WTC11 (cell line): ENCODE measurements at regions not wholly inside any gene's neighbourhood (a gene's known extent, or its start where the extent isn't known, plus 50 kb on each side); places are given as distances from the start of the nearest gene placed in this dataset.

Source experiments
- ATAC-seq: fragments of 200-7000 bp; cut with Tn5 transposase; 2 replicates; pipeline ENCODE4 v1.10.0; 2021; ENCODE audit warnings: mild to moderate bottlenecking, moderate library complexity
- CTCF ChIA-PET: fragments of 300-600 bp; sonication (Branson Sonifier 250); formaldehyde crosslinking; loops from one replicate; lab custom pipeline; 2021; ENCODE audit warnings: antibody characterized with exemption; lab: Charles Lee
- POLR2A ChIA-PET: fragments of 350-600 bp; sonication (Branson Sonifier 250); formaldehyde crosslinking; loops from one replicate; lab custom pipeline; 2021; ENCODE audit warnings: antibody characterized with exemption; lab: Charles Lee
- DNase-seq: peaks from one replicate; pipeline ENCODE4 v3.0.0; 2021; ENCODE audit warnings: low spot score
- H3K27ac Mint-ChIP-seq: 2 replicates; pipeline ENCODE4 v1.8.0; 2021; ENCODE audit warnings: mixed read lengths
- H3K27me3 Mint-ChIP-seq: 2 replicates; pipeline ENCODE4 v1.8.0; 2021; ENCODE audit warnings: low read depth, mild to moderate bottlenecking, moderate library complexity, mixed read lengths
- H3K36me3 Mint-ChIP-seq: 2 replicates; pipeline ENCODE4 v1.8.0; 2021; ENCODE audit warnings: mixed read lengths
- H3K4me1 Mint-ChIP-seq: 2 replicates; pipeline ENCODE4 v1.8.0; 2022; ENCODE audit warnings: mixed read lengths
- H3K4me3 Mint-ChIP-seq: 2 replicates; pipeline ENCODE4 v1.8.0; 2021; ENCODE audit warnings: mild to moderate bottlenecking, moderate library complexity, mixed read lengths
- H3K9me3 Mint-ChIP-seq: 2 replicates; pipeline ENCODE4 v1.8.0; 2021; ENCODE audit warnings: mixed read lengths
- AFF4 ChIP-seq: sonication (generic); formaldehyde crosslinking; IDR thresholded peaks from 2 replicates; pipeline ENCODE4 v1.8.1; 2023; ENCODE audit warnings: mild to moderate bottlenecking, missing genetic modification reagents, borderline replicate concordance
- ATF2 ChIP-seq: sonication (generic); formaldehyde crosslinking; IDR thresholded peaks from 2 replicates; pipeline ENCODE4 v1.8.1; 2022; ENCODE audit warnings: low read depth, missing genetic modification reagents, borderline replicate concordance
- ATF3 ChIP-seq: sonication (generic); formaldehyde crosslinking; conservative IDR thresholded peaks from 2 replicates; pipeline ENCODE4 v1.8.1; 2022; ENCODE audit warnings: mild to moderate bottlenecking, missing genetic modification reagents
- ATF6 ChIP-seq: sonication (generic); formaldehyde crosslinking; IDR thresholded peaks from 2 replicates; pipeline ENCODE4 v1.8.1; 2023; ENCODE audit warnings: mild to moderate bottlenecking, missing genetic modification reagents
- CREM ChIP-seq: sonication (generic); formaldehyde crosslinking; IDR thresholded peaks from 2 replicates; pipeline ENCODE4 v1.8.1; 2022; ENCODE audit warnings: mild to moderate bottlenecking, missing genetic modification reagents, moderate library complexity
- EMX1 ChIP-seq: fragments of 250-450 bp; sonication (Bioruptor Pico); IDR thresholded peaks from 2 replicates; pipeline ENCODE4 v1.8.0; 2021; ENCODE audit warnings: mild to moderate bottlenecking
- FOXK1 ChIP-seq: sonication (generic); formaldehyde crosslinking; IDR thresholded peaks from 2 replicates; pipeline ENCODE4 v1.8.0; 2022; ENCODE audit warnings: mild to moderate bottlenecking, moderate library complexity, missing genetic modification reagents
- FOXP1 ChIP-seq: sonication (generic); formaldehyde crosslinking; IDR thresholded peaks from 2 replicates; pipeline ENCODE4 v1.8.0; 2022; ENCODE audit warnings: missing genetic modification reagents, mild to moderate bottlenecking, moderate library complexity, borderline replicate concordance
- GABPB1 ChIP-seq: sonication (generic); formaldehyde crosslinking; IDR thresholded peaks from 2 replicates; pipeline ENCODE4 v1.8.1; 2023; ENCODE audit warnings: mild to moderate bottlenecking, missing genetic modification reagents
- NFE2L1 ChIP-seq: sonication (generic); formaldehyde crosslinking; IDR thresholded peaks from 2 replicates; pipeline ENCODE4 v1.8.1; 2023; ENCODE audit warnings: missing genetic modification reagents
- NR1H2 ChIP-seq: sonication (generic); formaldehyde crosslinking; IDR thresholded peaks from 2 replicates; pipeline ENCODE4 v1.9.0; 2021; ENCODE audit warnings: mild to moderate bottlenecking, moderate library complexity, missing genetic modification reagents
- NR3C1 ChIP-seq: sonication (generic); formaldehyde crosslinking; conservative IDR thresholded peaks from 2 replicates; pipeline ENCODE4 v1.8.1; 2023; ENCODE audit warnings: low read depth, mild to moderate bottlenecking, missing genetic modification reagents
- TCF7 ChIP-seq: sonication (generic); formaldehyde crosslinking; IDR thresholded peaks from 2 replicates; pipeline ENCODE4 v1.8.0; 2022; ENCODE audit warnings: mild to moderate bottlenecking, low read depth, missing genetic modification reagents, moderate library complexity
- TEAD1 ChIP-seq: sonication (generic); formaldehyde crosslinking; IDR thresholded peaks from 2 replicates; pipeline ENCODE4 v1.8.0; 2022; ENCODE audit warnings: mild to moderate bottlenecking, missing genetic modification reagents
- USF2 ChIP-seq: sonication (generic); formaldehyde crosslinking; IDR thresholded peaks from 2 replicates; pipeline ENCODE4 v1.8.1; 2023; ENCODE audit warnings: mild to moderate bottlenecking, missing genetic modification reagents, moderate library complexity
- ZNF219 ChIP-seq: sonication (generic); formaldehyde crosslinking; IDR thresholded peaks from 2 replicates; pipeline ENCODE4 v1.8.0; 2023; ENCODE audit warnings: missing genetic modification reagents, mild to moderate bottlenecking, borderline replicate concordance
- ZNF232 ChIP-seq: sonication (generic); formaldehyde crosslinking; IDR thresholded peaks from 2 replicates; pipeline ENCODE4 v1.8.0; 2022; ENCODE audit warnings: mild to moderate bottlenecking, missing genetic modification reagents
- ZNF263 ChIP-seq: sonication (generic); formaldehyde crosslinking; IDR thresholded peaks from 2 replicates; pipeline ENCODE4 v1.8.1; 2022; ENCODE audit warnings: low read depth, mild to moderate bottlenecking, moderate library complexity, missing genetic modification reagents
- ZNF423 ChIP-seq: fragments of 250-450 bp; sonication (Bioruptor Pico); IDR thresholded peaks from 2 replicates; pipeline ENCODE4 v2.1.2; 2022; ENCODE audit warnings: mild to moderate bottlenecking, moderate library complexity
- TF ChIP-seq, protein P1 (sequence below): sonication (generic); formaldehyde crosslinking; IDR thresholded peaks from 2 replicates; pipeline ENCODE4 v1.8.0; 2023; ENCODE audit warnings: missing genetic modification reagents
- TF ChIP-seq, protein P2 (sequence below): sonication (generic); formaldehyde crosslinking; IDR thresholded peaks from 2 replicates; pipeline ENCODE4 v1.8.0; 2023; ENCODE audit warnings: mild to moderate bottlenecking, missing genetic modification reagents
- TF ChIP-seq, protein P3 (sequence below): sonication (generic); formaldehyde crosslinking; IDR thresholded peaks from 2 replicates; pipeline ENCODE4 v1.8.0; 2022; ENCODE audit warnings: mild to moderate bottlenecking, missing genetic modification reagents
- TF ChIP-seq, protein P4 (sequence below): sonication (generic); formaldehyde crosslinking; IDR thresholded peaks from 2 replicates; pipeline ENCODE4 v1.8.1; 2022; ENCODE audit warnings: mild to moderate bottlenecking, missing genetic modification reagents, moderate library complexity, borderline replicate concordance

DNA sequence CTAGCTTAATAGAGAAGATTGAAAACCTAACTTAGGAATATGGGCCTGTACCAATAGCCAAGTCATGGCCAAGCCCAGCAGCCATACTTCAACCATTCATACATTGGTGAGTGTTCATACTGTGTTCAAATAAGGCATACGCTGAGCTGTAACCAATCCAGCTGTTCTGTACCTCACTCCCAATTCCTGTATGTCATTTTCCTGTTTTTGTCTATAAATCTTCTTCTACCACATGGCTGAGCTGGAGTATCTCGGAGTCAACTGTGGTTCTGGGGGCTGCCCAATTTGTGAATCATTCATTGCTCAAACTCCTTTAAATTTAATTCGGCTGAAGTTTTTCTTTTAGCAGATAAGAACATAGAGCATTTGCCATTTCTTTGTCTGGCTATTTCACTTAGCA lies 195.3 kb upstream of the ANKRD50 start (continued):
- TF ChIP-seq AFF4 (no peak), ZNF219 (no peak), ZNF232 (no peak), ATF6 (CRISPR knock-in tag) (no peak), NR1H2 (CRISPR knock-in tag) (no peak), GABPB1 (CRISPR knock-in tag) (no peak), ZNF423 (no peak)
- TF ChIP-seq, protein P1, sequence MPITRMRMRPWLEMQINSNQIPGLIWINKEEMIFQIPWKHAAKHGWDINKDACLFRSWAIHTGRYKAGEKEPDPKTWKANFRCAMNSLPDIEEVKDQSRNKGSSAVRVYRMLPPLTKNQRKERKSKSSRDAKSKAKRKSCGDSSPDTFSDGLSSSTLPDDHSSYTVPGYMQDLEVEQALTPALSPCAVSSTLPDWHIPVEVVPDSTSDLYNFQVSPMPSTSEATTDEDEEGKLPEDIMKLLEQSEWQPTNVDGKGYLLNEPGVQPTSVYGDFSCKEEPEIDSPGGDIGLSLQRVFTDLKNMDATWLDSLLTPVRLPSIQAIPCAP, result no peak

DNA sequence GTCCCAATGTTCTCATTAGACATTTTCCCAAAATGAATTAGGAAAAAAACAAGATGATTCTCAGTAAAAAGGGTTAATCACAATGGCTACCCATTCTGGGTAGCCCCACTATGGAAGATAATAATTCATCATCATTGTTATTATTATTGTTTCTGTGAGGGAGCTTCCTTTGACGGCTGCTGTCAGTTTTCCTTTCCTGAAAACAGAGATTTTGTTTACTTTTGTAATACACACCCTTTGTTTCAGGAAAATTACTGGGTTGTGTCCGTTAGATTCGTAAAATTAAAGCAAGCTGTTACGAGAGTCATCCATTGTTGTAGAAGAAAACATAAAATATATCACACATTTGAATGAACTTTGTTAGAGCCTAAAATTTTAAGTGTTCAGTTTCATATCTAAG lies 192.9 kb upstream of the ANKRD50 start:
- ChIA-PET POLR2A (no interaction called here), CTCF (no interaction called here)
- Mint-ChIP-seq H3K4me3 (no peak overlapping the region), H3K36me3 (peaks cover 6% of the 10 kb centered on the region), H3K4me1 (peaks cover 29% of the 10 kb centered on the region), H3K27me3 (no peaks in the 10 kb centered on the region), H3K27ac (no peak overlapping the region), H3K9me3 (peaks cover 17% of the 10 kb centered on the region)
- TF ChIP-seq, protein P2, sequence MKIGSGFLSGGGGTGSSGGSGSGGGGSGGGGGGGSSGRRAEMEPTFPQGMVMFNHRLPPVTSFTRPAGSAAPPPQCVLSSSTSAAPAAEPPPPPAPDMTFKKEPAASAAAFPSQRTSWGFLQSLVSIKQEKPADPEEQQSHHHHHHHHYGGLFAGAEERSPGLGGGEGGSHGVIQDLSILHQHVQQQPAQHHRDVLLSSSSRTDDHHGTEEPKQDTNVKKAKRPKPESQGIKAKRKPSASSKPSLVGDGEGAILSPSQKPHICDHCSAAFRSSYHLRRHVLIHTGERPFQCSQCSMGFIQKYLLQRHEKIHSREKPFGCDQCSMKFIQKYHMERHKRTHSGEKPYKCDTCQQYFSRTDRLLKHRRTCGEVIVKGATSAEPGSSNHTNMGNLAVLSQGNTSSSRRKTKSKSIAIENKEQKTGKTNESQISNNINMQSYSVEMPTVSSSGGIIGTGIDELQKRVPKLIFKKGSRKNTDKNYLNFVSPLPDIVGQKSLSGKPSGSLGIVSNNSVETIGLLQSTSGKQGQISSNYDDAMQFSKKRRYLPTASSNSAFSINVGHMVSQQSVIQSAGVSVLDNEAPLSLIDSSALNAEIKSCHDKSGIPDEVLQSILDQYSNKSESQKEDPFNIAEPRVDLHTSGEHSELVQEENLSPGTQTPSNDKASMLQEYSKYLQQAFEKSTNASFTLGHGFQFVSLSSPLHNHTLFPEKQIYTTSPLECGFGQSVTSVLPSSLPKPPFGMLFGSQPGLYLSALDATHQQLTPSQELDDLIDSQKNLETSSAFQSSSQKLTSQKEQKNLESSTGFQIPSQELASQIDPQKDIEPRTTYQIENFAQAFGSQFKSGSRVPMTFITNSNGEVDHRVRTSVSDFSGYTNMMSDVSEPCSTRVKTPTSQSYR (CRISPR knock-in tag), result no peak
- no peak for TF ChIP-seq TEAD1 (CRISPR knock-in tag)
- TF ChIP-seq NFE2L1 (CRISPR knock-in tag), result no peak
- no peak for TF ChIP-seq ATF2 (CRISPR knock-in tag)
- no peak for TF ChIP-seq NR3C1 (CRISPR knock-in tag)
- TF ChIP-seq FOXK1 (CRISPR knock-in tag), result no peak
- TF ChIP-seq EMX1 (CRISPR knock-in tag), result no peak
- TF ChIP-seq ZNF263 (CRISPR knock-in tag), result no peak
- no peak for TF ChIP-seq FOXP1 (CRISPR knock-in tag)
- TF ChIP-seq TCF7 (CRISPR knock-in tag), result no peak
- TF ChIP-seq CREM, result no peak
- TF ChIP-seq, protein P3, sequence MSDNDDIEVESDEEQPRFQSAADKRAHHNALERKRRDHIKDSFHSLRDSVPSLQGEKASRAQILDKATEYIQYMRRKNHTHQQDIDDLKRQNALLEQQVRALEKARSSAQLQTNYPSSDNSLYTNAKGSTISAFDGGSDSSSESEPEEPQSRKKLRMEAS, result no peak
- TF ChIP-seq USF2 (CRISPR knock-in tag), result no peak
- TF ChIP-seq ATF3 (CRISPR knock-in tag), result no peak
- TF ChIP-seq, protein P4, sequence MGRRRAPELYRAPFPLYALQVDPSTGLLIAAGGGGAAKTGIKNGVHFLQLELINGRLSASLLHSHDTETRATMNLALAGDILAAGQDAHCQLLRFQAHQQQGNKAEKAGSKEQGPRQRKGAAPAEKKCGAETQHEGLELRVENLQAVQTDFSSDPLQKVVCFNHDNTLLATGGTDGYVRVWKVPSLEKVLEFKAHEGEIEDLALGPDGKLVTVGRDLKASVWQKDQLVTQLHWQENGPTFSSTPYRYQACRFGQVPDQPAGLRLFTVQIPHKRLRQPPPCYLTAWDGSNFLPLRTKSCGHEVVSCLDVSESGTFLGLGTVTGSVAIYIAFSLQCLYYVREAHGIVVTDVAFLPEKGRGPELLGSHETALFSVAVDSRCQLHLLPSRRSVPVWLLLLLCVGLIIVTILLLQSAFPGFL (CRISPR knock-in tag), result no peak
- ATAC-seq (no peak), DNase-seq (no peak)
